Astrocyte of the spinal cord (primary cell): ENCODE measurements at regions not wholly inside any gene's neighbourhood (a gene's known extent, or its start where the extent isn't known, plus 50 kb on each side); places are given as distances from the start of the nearest gene placed in this dataset.
A peak's percentile ranks its signal among the peaks of the same experiment; 100 is the strongest.

Experiments used
- DNase-seq: peaks from one replicate; pipeline ENCODE4 v3.0.0; 2011; ENCODE audit warnings: low read depth, low spot score
- H3K4me3 ChIP-seq: 2 replicates; pipeline ENCODE4 v1.5.1; 2011; ENCODE audit warnings: low read depth, mild to moderate bottlenecking, low read length, moderate library complexity
- in situ Hi-C: cut with HindIII; loops from 2 replicates; pipeline ENCODE4 v1.10.0; 2017; ENCODE audit warnings: low sequenced_read_pairs
- TF ChIP-seq, protein P1 (sequence below): IDR thresholded peaks from 2 replicates; pipeline ENCODE4 v1.5.1; 2012; ENCODE audit warnings: low read depth, mild to moderate bottlenecking, low read length, inconsistent platforms

- TF ChIP-seq, protein P1, sequence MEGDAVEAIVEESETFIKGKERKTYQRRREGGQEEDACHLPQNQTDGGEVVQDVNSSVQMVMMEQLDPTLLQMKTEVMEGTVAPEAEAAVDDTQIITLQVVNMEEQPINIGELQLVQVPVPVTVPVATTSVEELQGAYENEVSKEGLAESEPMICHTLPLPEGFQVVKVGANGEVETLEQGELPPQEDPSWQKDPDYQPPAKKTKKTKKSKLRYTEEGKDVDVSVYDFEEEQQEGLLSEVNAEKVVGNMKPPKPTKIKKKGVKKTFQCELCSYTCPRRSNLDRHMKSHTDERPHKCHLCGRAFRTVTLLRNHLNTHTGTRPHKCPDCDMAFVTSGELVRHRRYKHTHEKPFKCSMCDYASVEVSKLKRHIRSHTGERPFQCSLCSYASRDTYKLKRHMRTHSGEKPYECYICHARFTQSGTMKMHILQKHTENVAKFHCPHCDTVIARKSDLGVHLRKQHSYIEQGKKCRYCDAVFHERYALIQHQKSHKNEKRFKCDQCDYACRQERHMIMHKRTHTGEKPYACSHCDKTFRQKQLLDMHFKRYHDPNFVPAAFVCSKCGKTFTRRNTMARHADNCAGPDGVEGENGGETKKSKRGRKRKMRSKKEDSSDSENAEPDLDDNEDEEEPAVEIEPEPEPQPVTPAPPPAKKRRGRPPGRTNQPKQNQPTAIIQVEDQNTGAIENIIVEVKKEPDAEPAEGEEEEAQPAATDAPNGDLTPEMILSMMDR: no peak
- peak; percentile 17 for DNase-seq
- in situ Hi-C loops: no loop called here
- H3K4me3 ChIP-seq: no peak overlapping the region
These were observed 194.2 kb downstream of the MTHFS start for GRCh38 chr15:79702621-79703020.

- in situ Hi-C loops: no loop called here
These were observed 175.6 kb downstream of the MTHFS start for GRCh38 chr15:79721256-79721655.

GRCh38 chr15:79724312-79724711, 172.5 kb downstream of the MTHFS start:
- peak; percentile 41 for DNase-seq
- no peak overlapping the region for H3K4me3 ChIP-seq
- in situ Hi-C loops: no loop called here
- TF ChIP-seq, protein P1: no peak

More at GRCh38 chr15:79721256-79721655, 175.6 kb downstream of the MTHFS start:
- TF ChIP-seq, protein P1: no peak
- DNase-seq: no peak
- H3K4me3 ChIP-seq: no peak overlapping the region

DNA sequence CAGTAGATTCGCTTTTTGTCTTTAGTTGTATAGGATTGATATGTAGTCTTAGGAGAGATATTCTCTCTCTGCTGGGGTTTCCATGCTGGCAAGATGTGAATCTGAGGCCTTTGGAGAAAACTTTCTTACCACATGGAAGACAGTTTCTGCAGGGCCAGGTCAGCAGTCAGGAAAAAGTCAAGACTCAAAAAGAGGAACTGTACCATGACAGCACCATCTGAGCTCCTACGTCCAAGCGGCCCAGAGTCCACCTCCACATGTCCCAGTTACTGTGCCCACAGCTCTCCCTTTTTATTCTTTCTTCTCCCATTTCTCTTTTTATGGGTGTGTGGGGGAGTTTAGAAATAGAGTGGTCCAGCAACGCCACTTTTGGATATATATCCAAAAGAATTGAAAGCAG, 172.0 kb downstream of the MTHFS start:
- TF ChIP-seq, protein P1: no peak
- DNase-seq: no peak
- in situ Hi-C loops: no loop called here
- H3K4me3 ChIP-seq: no peak overlapping the region

DNA sequence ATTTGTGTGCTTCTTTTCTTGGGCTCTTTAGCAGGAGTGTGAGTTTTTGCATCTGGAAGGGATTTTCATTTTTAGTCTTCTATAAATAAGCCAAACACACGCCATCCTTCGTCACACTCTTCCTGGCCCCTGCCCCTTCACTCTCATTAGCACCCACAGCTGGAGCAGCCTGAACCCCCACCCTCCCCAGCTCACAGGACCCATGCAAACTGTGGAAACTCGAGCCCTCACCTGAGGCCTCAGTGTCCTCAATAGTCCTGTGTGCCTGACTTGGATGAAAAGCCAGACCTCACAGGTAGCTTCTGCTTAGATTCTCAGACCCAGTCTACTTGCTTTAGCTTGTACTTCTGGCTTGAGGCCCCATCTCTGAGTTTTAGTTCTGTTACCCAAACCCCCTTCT, 167.9 kb downstream of the MTHFS start:
- DNase-seq: no peak
- in situ Hi-C loops: no loop called here
- TF ChIP-seq, protein P1: no peak
- H3K4me3 ChIP-seq: no peak overlapping the region

- in situ Hi-C loops: no loop called here
- no peak overlapping the region for H3K4me3 ChIP-seq
- TF ChIP-seq, protein P1: no peak
- DNase-seq: no peak
These were observed 160.3 kb downstream of the MTHFS start for GRCh38 chr15:79736435-79737000.
